ENCODE measurements at regions not wholly inside any gene's neighbourhood (a gene's known extent, or its start where the extent isn't known, plus 50 kb on each side); places are given as distances from the start of the nearest gene placed in this dataset.

DNA sequence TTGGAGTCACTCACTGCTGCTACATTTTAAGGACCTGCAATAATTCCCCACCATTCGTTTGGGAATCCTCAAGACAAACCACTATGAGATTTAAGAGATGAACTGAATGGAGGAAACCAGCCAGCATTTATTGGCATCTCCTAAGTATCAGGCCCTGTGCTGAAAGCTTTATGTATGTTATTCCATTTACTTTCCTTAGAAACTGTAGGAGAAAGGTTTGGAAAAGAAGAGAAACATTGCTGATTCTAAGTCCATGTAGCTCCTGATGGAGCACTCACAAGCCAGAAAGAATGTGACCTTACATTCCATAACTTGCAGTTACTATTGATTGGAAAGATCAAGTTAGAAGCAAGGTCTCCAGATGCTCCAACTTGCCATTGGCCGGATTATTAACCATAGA is 267.4 kb downstream of the GAS1 start:
- 97% methylated on average over 2 of the region's 2 CpGs for WGBS
- TF ChIP-seq EP300 (IDR thresholded peaks at IDR 0.05) (no peak), POLR2A (IDR thresholded peaks at IDR 0.05; ENCODE audit: low read depth) (no peak), POLR2AphosphoS5 (IDR thresholded peaks at IDR 0.05) (no peak)
- TF ChIP-seq, protein P1, sequence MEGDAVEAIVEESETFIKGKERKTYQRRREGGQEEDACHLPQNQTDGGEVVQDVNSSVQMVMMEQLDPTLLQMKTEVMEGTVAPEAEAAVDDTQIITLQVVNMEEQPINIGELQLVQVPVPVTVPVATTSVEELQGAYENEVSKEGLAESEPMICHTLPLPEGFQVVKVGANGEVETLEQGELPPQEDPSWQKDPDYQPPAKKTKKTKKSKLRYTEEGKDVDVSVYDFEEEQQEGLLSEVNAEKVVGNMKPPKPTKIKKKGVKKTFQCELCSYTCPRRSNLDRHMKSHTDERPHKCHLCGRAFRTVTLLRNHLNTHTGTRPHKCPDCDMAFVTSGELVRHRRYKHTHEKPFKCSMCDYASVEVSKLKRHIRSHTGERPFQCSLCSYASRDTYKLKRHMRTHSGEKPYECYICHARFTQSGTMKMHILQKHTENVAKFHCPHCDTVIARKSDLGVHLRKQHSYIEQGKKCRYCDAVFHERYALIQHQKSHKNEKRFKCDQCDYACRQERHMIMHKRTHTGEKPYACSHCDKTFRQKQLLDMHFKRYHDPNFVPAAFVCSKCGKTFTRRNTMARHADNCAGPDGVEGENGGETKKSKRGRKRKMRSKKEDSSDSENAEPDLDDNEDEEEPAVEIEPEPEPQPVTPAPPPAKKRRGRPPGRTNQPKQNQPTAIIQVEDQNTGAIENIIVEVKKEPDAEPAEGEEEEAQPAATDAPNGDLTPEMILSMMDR (IDR thresholded peaks at IDR 0.05), result no peak

DNA sequence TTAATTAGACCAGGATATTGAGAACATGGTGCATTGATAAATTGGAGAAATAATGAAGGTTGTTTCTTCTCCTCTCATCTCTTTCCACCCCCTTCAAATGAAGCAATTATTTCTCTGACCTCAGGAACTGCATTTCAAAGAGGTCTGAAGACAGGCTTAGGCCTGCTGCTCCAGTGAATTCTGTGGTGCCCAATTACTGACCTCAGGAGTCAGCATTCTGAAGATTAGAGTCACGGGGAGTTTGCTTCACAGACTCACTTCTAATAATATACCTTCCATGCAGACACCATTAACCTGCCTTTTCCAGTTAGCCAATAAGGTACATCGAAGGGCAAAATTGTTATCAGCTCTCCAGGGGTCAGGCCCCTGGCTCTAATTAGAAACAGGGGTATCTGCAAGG is 270.9 kb downstream of the GAS1 start:
- H3K27ac ChIP-seq (replicated peaks in 1 of 4), result no peak overlapping the region
- no peaks in the 10 kb centered on the region for H3K27me3 ChIP-seq
- H3K9me3 ChIP-seq, result peaks cover 0 to 5% (median under 1%) of the 10 kb centered on the region in 4 donors
- no peak for DNase-seq (ENCODE audit: extremely low spot score)
- WGBS, result 83% methylated on average over 2 of the region's 2 CpGs
- H3K4me1 ChIP-seq, result no peaks in the 10 kb centered on the region
- H3K36me3 ChIP-seq, result no peaks in the 10 kb centered on the region
- H3K4me3 ChIP-seq, result no peak overlapping the region
- intact Hi-C loops (cut with DNase I), result no loop called here
- TF ChIP-seq, protein P1 (IDR thresholded peaks at IDR 0.05), result no peak
- TF ChIP-seq EP300 (IDR thresholded peaks at IDR 0.05), result no peak
- no peak for TF ChIP-seq POLR2A (IDR thresholded peaks at IDR 0.05; ENCODE audit: low read depth)
- TF ChIP-seq POLR2AphosphoS5 (IDR thresholded peaks at IDR 0.05), result no peak

More for the DNA sequence above, 267.4 kb downstream of the GAS1 start:
- no peak for DNase-seq (ENCODE audit: extremely low spot score)
- no peak overlapping the region for H3K27ac ChIP-seq (replicated peaks in 1 of 4)
- H3K27me3 ChIP-seq, result no peaks in the 10 kb centered on the region
- no peaks in the 10 kb centered on the region for H3K36me3 ChIP-seq
- H3K4me1 ChIP-seq, result peaks cover 0 to 12% (median 10%) of the 10 kb centered on the region in 4 donors
- H3K4me3 ChIP-seq, result no peak overlapping the region
- H3K9me3 ChIP-seq, result no peaks in the 10 kb centered on the region
- intact Hi-C loops (cut with DNase I), result no loop called here

DNA sequence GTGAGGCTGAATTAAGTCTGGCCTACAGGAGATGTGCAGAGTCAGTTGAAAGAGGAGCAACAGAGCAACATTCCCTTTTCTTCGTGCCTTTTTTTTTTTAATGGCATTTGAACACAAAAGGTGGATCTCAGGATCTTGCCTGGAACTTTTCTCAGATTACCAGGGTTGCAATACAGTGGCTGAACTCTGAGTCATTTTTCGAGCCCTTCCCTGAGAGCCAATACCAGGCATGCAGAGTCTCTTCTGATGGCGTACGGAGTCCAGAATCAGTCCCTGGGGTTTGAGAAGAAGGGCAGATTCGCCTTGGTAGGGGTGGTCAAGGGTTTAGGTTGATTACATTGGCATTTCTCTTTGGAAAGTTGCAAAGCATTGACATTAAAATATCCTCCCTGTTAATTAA is 271.5 kb downstream of the GAS1 start:
- Histone ChIP-seq H3K4me1 (no peaks in the 10 kb centered on the region), H3K4me3 (no peak overlapping the region), H3K27ac (replicated peaks in 1 of 4) (no peak overlapping the region), H3K36me3 (no peaks in the 10 kb centered on the region), H3K9me3 (peaks cover 0 to 8% (median 6%) of the 10 kb centered on the region in 4 donors), H3K27me3 (no peaks in the 10 kb centered on the region)
- intact Hi-C loops (cut with DNase I), result no loop called here
- no peak for TF ChIP-seq POLR2AphosphoS5 (IDR thresholded peaks at IDR 0.05)
- TF ChIP-seq, protein P1 (IDR thresholded peaks at IDR 0.05), result no peak
- no peak for TF ChIP-seq EP300 (IDR thresholded peaks at IDR 0.05)
- TF ChIP-seq POLR2A (IDR thresholded peaks at IDR 0.05; ENCODE audit: low read depth), result no peak
- no peak for DNase-seq (ENCODE audit: extremely low spot score)
- WGBS, result 95% methylated on average over 5 of the region's 5 CpGs

DNA sequence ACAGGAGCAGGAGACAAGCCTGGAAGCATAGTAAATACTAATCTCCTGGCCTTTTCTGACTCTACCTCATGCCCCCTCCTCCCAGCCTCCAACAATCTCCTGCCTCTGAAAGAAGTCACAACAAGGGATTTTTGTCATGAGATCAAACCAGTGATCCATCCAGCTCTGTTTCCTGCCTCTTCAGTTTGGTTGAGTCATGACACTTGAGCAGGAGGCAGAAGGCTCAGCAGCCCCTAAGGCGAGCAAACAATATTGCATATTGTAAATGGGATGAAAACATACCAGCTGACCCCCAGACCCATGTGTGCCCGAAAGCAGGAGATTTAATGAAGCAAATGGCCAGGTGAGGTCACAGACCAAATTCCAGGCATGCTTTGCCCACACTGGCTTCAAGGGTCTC is 272.8 kb downstream of the GAS1 start:
- WGBS, result 96% methylated on average over 2 of the region's 2 CpGs
- peaks cover 0 to 11% (median 8%) of the 10 kb centered on the region in 4 donors for H3K9me3 ChIP-seq
- no peak overlapping the region for H3K4me3 ChIP-seq
- H3K27ac ChIP-seq (replicated peaks in 1 of 4), result no peak overlapping the region
- H3K36me3 ChIP-seq, result no peaks in the 10 kb centered on the region
- TF ChIP-seq POLR2A (IDR thresholded peaks at IDR 0.05; ENCODE audit: low read depth) (no peak), POLR2AphosphoS5 (IDR thresholded peaks at IDR 0.05) (no peak), EP300 (IDR thresholded peaks at IDR 0.05) (no peak)
- TF ChIP-seq, protein P1 (IDR thresholded peaks at IDR 0.05), result no peak
- no peaks in the 10 kb centered on the region for H3K27me3 ChIP-seq
- intact Hi-C loops (cut with DNase I), result no loop called here
- no peak for DNase-seq (ENCODE audit: extremely low spot score)
- no peaks in the 10 kb centered on the region for H3K4me1 ChIP-seq

DNA sequence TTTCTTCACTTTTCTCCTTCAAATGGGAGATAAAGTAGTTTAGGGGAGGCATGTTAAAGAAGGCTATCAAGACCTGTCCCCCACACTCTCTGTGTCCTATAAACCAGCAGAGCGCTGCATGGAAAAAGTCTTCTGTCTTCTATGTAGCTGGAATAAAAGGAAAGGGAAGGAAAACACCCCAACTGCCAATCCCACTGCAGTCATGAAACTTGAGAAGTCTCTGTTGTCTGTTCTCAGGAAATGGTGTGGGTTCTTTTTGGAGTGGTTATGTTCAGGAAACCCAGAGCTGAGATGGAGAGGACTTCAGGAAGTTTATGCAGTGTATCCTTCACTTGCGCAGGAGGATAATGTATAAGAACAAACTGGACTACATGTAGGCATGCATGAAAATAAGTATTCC is 274.3 kb downstream of the GAS1 start:
- 92% methylated on average over 2 of the region's 2 CpGs for WGBS
- intact Hi-C loops (cut with DNase I), result no loop called here
- no peak overlapping the region for H3K4me3 ChIP-seq

More for the DNA sequence above, 274.3 kb downstream of the GAS1 start:
- Histone ChIP-seq H3K9me3 (peaks cover 0 to 11% (median 8%) of the 10 kb centered on the region in 4 donors), H3K27me3 (no peaks in the 10 kb centered on the region), H3K4me1 (no peaks in the 10 kb centered on the region), H3K36me3 (no peaks in the 10 kb centered on the region), H3K27ac (replicated peaks in 1 of 4) (no peak overlapping the region)
- no peak for DNase-seq (ENCODE audit: extremely low spot score)
- no peak for TF ChIP-seq EP300 (IDR thresholded peaks at IDR 0.05)
- TF ChIP-seq POLR2A (IDR thresholded peaks at IDR 0.05; ENCODE audit: low read depth), result no peak
- TF ChIP-seq, protein P1 (IDR thresholded peaks at IDR 0.05), result no peak
- TF ChIP-seq POLR2AphosphoS5 (IDR thresholded peaks at IDR 0.05), result no peak

Data from esophagus muscularis mucosa (tissue), 4 donors.